ENCODE measurements at regions not wholly inside any gene's neighbourhood (a gene's known extent, or its start where the extent isn't known, plus 50 kb on each side); places are given as distances from the start of the nearest gene placed in this dataset.

DNA sequence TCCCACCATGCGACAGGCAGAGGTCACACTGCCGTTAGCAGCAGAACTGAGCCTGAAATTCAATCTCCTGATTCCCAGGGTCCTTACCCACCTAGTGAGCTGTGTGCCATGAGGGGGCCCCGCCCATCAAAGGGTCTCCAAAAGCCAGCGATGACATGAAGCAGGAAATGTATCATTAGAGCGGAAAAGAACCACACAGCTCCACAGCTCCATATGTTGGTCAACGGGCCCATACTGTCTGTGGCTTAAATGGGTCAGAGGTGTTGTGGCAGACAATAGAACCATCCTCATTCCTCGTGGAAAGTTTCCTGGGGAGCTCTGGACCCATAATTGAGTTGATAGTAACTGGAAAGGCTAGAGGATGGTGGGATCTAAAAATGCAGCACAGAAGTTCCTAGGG is 68.1 kb upstream of the PODXL start:
- TF ChIP-seq POLR2AphosphoS5 (IDR thresholded peaks at IDR 0.05) (no peak), EP300 (IDR thresholded peaks at IDR 0.05) (no peak)
- TF ChIP-seq, protein P1, sequence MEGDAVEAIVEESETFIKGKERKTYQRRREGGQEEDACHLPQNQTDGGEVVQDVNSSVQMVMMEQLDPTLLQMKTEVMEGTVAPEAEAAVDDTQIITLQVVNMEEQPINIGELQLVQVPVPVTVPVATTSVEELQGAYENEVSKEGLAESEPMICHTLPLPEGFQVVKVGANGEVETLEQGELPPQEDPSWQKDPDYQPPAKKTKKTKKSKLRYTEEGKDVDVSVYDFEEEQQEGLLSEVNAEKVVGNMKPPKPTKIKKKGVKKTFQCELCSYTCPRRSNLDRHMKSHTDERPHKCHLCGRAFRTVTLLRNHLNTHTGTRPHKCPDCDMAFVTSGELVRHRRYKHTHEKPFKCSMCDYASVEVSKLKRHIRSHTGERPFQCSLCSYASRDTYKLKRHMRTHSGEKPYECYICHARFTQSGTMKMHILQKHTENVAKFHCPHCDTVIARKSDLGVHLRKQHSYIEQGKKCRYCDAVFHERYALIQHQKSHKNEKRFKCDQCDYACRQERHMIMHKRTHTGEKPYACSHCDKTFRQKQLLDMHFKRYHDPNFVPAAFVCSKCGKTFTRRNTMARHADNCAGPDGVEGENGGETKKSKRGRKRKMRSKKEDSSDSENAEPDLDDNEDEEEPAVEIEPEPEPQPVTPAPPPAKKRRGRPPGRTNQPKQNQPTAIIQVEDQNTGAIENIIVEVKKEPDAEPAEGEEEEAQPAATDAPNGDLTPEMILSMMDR (IDR thresholded peaks at IDR 0.05), result no peak
